ENCODE measurements at regions not wholly inside any gene's neighbourhood (a gene's known extent, or its start where the extent isn't known, plus 50 kb on each side); places are given as distances from the start of the nearest gene placed in this dataset.

DNA sequence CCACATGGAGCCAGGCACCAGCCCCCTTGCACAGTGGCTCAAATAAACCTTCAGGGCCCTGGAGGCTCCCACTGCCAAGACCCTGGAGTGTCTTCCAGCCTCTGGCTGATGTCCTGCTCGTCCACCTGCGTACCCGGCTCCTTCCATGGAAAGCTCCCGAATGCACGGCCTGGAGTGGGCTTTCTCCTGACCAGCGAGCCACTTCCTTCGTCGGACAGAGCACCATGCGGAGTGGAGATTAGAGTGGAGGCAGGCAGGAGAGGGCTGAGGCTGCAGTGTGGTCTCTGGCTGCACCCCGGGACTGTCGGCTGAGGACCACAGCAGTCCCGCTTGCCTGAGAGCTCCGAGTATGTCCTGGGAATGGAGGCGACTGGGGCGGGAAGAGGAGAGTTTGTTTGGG is 93.7 kb upstream of the SFSWAP start:
- TF ChIP-seq ZNF766 (CRISPR knock-in tag; conservative IDR thresholded peaks at IDR 0.05) (no peak), CLOCK (CRISPR knock-in tag; IDR thresholded peaks at IDR 0.05; ENCODE audit: borderline replicate concordance) (no peak), RAD21 (CRISPR knock-in tag; conservative IDR thresholded peaks at IDR 0.05 in 1 of 2, IDR thresholded peaks at IDR 0.05 in 1 of 2) (no peak), ATF4 (CRISPR knock-in tag; IDR thresholded peaks at IDR 0.05) (no peak), TCF7 (IDR thresholded peaks at IDR 0.05; ENCODE audit: borderline replicate concordance) (no peak), ZBTB43 (CRISPR knock-in tag; IDR thresholded peaks at IDR 0.05) (no peak), POLR2AphosphoS2 (IDR thresholded peaks at IDR 0.05; ENCODE audit: low read length) (no peak), NBN (IDR thresholded peaks at IDR 0.05; ENCODE audit: low read depth) (no peak), POLR2A (conservative IDR thresholded peaks at IDR 0.05) (no peak), JUN (IDR thresholded peaks at IDR 0.05; ENCODE audit: borderline replicate concordance, low read depth, low read length) (no peak), JUN (CRISPR knock-in tag; IDR thresholded peaks at IDR 0.05; ENCODE audit: borderline replicate concordance) (no peak)
- TF ChIP-seq, protein P1, sequence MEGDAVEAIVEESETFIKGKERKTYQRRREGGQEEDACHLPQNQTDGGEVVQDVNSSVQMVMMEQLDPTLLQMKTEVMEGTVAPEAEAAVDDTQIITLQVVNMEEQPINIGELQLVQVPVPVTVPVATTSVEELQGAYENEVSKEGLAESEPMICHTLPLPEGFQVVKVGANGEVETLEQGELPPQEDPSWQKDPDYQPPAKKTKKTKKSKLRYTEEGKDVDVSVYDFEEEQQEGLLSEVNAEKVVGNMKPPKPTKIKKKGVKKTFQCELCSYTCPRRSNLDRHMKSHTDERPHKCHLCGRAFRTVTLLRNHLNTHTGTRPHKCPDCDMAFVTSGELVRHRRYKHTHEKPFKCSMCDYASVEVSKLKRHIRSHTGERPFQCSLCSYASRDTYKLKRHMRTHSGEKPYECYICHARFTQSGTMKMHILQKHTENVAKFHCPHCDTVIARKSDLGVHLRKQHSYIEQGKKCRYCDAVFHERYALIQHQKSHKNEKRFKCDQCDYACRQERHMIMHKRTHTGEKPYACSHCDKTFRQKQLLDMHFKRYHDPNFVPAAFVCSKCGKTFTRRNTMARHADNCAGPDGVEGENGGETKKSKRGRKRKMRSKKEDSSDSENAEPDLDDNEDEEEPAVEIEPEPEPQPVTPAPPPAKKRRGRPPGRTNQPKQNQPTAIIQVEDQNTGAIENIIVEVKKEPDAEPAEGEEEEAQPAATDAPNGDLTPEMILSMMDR (IDR thresholded peaks at IDR 0.05 in 2 of 3, conservative IDR thresholded peaks at IDR 0.05 in 1 of 3; ENCODE audit: insufficient read depth in 2 of 3, low read depth in 1 of 3, low read length in 3 of 3), result no peak
- TF ChIP-seq, protein P2, sequence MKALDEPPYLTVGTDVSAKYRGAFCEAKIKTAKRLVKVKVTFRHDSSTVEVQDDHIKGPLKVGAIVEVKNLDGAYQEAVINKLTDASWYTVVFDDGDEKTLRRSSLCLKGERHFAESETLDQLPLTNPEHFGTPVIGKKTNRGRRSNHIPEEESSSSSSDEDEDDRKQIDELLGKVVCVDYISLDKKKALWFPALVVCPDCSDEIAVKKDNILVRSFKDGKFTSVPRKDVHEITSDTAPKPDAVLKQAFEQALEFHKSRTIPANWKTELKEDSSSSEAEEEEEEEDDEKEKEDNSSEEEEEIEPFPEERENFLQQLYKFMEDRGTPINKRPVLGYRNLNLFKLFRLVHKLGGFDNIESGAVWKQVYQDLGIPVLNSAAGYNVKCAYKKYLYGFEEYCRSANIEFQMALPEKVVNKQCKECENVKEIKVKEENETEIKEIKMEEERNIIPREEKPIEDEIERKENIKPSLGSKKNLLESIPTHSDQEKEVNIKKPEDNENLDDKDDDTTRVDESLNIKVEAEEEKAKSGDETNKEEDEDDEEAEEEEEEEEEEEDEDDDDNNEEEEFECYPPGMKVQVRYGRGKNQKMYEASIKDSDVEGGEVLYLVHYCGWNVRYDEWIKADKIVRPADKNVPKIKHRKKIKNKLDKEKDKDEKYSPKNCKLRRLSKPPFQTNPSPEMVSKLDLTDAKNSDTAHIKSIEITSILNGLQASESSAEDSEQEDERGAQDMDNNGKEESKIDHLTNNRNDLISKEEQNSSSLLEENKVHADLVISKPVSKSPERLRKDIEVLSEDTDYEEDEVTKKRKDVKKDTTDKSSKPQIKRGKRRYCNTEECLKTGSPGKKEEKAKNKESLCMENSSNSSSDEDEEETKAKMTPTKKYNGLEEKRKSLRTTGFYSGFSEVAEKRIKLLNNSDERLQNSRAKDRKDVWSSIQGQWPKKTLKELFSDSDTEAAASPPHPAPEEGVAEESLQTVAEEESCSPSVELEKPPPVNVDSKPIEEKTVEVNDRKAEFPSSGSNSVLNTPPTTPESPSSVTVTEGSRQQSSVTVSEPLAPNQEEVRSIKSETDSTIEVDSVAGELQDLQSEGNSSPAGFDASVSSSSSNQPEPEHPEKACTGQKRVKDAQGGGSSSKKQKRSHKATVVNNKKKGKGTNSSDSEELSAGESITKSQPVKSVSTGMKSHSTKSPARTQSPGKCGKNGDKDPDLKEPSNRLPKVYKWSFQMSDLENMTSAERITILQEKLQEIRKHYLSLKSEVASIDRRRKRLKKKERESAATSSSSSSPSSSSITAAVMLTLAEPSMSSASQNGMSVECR (CRISPR knock-in tag; IDR thresholded peaks at IDR 0.05), result no peak
- TF ChIP-seq, protein P3, sequence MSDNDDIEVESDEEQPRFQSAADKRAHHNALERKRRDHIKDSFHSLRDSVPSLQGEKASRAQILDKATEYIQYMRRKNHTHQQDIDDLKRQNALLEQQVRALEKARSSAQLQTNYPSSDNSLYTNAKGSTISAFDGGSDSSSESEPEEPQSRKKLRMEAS (CRISPR knock-in tag; IDR thresholded peaks at IDR 0.05), result no peak
